ENCODE measurements at regions not wholly inside any gene's neighbourhood (a gene's known extent, or its start where the extent isn't known, plus 50 kb on each side); places are given as distances from the start of the nearest gene placed in this dataset.

DNA sequence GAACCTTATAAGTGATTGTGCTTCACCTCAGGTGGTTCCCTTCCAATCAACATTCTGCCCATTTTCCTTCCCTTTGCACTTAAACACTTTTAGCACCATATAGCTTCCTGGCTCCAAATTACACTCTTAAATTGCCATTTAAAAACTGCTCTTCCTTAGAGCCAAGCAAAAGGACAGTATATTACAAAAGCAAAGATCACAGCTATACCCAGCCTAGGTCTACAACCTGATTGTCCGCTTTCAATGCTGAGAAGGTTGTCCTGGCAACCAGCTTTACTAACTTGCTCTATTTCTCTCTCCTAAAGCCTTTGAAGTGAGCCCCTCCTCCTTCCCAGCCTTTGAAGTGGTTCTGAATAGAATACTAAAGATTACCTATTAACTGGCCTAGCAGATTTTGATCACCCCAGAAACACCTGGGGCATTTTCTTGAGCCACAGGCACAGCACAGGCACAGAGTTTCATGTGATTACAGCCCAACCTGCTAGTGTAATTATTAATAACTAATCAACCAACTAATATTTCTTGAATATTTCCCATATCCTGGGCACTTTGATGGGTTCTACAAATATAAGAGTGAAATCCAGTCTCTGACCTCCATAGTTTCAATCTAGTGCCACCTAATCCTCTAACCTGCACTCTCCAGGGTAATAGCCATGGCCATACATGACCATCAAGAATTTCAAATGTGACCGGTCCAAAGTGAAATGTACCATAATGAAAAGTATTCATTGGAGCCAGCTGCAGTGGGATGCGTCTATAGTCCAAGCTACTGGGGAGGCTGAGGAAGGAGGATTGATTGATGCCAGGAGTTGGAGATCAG lies 63.6 kb upstream of the TRIM24 start:
- TF ChIP-seq CTCF (IDR thresholded peaks at IDR 0.05 in 2 of 3, conservative IDR thresholded peaks at IDR 0.05 in 1 of 3; ENCODE audit: control insufficient read depth in 2 of 3, extremely low read depth in 1 of 3, insufficient read depth in 1 of 3, low read depth in 3 of 3, low read length in 3 of 3) (no peak), NFIC (IDR thresholded peaks at IDR 0.05; ENCODE audit: low read depth, low read length) (no peak), TCF7 (IDR thresholded peaks at IDR 0.05; ENCODE audit: borderline replicate concordance) (0 out of 2 replicates have a peak, but pooled peaks have one; percentile 8), POLR2AphosphoS5 (IDR thresholded peaks at IDR 0.05; ENCODE audit: low read length) (no peak), SPI1 (IDR thresholded peaks at IDR 0.05; ENCODE audit: borderline replicate concordance, insufficient read depth, low read depth, low read length) (no peak), STAT3 (IDR thresholded peaks at IDR 0.05; ENCODE audit: low read depth, low read length) (no peak), ZBTB33 (IDR thresholded peaks at IDR 0.05) (no peak), POLR2AphosphoS2 (IDR thresholded peaks at IDR 0.05; ENCODE audit: low read depth, low read length) (no peak), SIX5 (IDR thresholded peaks at IDR 0.05; ENCODE audit: low read depth, low read length, severe bottlenecking) (no peak), CBFB (IDR thresholded peaks at IDR 0.05; ENCODE audit: low read depth) (no peak), EP300 (IDR thresholded peaks at IDR 0.05; ENCODE audit: borderline replicate concordance in 1 of 2, control insufficient read depth in 1 of 2, low read depth in 2 of 2, low read length in 2 of 2) (peak; percentile 55 to 56; a peak in 2 of 4 replicates), ATF2 (IDR thresholded peaks at IDR 0.05; ENCODE audit: low read length) (no peak), ZSCAN29 (IDR thresholded peaks at IDR 0.05) (no peak), EZH2 (IDR thresholded peaks at IDR 0.05; ENCODE audit: borderline replicate concordance, control insufficient read depth, low read depth, low read length) (no peak)
